GM19035 (cell line): ENCODE measurements at regions not wholly inside any gene's neighbourhood (a gene's known extent, or its start where the extent isn't known, plus 50 kb on each side); places are given as distances from the start of the nearest gene placed in this dataset.

Experiments
- ATAC-seq: cut with Tn5 transposase; IDR thresholded peaks from one replicate; pipeline ENCODE4 v1.9.1; 2021; ENCODE audit not compliant: unreplicated experiment

DNA sequence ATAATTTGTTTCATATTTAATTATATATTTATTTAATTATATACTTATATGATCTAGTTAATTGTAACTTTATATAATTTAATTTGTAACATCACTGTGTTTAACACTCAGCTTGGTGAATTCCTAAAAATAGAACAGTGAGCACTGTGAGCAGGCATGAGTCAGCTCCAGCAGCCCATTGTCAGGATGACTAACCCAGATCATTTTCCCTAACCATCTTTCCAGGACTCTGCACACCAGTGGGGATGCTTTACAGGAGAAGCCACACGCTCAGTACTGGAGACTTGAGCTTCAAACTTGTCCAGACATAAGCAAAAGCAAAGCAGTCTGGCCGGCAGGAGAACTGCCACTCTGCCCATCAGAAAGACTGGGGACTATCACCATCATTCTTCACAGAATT, 446.2 kb upstream of the TRPC7 start:
- ATAC-seq = no peak

DNA sequence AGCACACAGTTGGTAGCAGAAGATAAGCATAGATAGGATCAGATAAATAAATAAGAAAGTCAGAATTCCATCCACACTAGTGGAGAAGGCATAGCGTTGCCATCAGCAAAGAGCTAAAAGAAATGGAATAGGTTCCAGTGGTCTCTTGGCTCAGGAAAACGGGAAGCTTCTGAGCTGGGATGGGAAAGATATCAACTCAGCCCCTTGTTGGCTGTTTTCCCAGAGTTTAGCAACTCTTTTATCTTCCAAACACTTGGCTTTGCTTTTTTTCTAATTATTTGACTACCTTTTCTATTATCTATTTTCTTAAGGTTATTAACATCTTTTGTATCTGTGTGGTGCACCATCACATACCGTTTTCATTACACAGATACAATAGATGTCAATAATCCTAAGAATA, 445.7 kb upstream of the TRPC7 start:
- no peak for ATAC-seq

DNA sequence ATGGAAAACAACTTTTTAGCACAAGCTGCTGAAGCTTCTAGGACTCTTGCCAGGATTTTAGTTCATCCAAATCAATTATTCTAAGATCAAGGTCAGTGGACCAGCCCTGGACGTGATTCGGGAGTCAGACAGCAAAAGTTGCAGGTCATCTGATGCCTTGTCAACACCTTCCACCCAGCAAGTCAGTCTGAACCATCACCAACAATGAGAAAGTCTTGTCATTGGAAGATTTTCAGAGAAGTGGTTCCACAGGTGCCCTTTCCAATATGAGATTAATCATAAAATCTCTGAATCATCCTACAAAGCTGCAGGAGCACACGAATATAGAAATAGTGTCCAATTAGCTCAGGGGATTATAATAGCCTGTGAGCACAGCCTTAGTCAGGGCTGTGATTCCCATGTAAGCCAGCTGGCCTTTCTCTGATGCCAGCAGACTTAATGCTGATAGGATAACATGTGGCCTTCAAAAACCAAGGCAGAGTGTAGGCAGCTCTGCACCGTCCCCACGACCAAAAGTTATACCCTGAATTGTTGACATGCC, 445.0 kb upstream of the TRPC7 start:
- ATAC-seq = no peak

DNA sequence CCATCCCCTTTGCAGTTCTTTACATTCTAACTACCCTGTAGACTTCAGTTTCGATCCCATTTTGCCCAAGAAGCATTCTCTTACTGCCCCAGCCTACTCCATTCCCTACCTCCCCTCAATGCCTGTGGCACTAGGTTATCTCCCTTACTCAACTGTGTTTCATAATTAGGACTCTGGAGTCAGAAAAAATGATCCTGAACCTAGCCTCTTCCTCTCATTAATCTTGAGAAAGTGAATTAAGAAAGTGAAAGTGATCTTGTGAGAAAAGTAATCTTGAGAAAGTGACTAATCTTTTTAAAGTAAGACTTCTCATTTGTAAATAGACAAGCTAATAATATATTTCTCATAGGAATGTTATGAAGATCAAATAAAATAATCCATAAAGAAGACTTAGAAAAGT, 444.0 kb upstream of the TRPC7 start:
- ATAC-seq = no peak

DNA sequence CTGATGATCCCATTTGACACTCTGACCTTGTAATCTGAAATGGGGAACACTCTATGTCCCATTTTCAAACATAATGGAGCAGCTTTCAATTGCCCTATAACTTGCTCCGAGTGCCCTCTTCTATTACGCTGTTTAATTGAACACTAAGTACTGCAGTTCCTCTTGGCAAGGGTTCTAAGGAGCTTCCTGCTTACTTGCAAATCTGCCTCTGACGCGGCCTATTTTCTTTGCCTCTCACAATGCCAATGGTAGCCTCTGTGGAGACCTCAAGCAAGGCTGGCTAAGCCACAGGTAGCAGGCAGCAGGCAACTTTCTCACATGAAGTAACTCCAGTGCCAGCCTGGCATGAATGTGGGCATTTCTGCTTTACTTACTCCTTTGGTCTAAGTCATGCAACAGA, 443.4 kb upstream of the TRPC7 start:
- no peak for ATAC-seq

DNA sequence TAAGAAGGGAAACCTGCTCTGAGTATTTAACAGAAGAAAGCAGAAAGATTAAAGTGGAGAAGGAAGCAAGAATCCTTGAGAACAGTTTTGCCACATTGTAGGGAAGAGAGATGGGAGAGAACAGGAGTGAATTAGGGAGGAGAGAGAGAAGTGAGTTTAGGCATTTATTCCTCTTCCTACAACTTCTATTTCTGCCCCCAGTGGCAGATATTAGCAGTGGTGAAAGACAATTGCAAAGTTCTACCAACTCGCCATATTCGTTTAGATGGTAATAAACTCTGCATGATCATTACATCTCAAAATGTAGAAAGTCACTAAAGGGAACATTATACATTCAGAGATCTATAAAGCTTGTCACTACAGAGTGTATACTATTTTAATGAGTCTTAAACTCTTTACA, 440.1 kb upstream of the TRPC7 start:
- ATAC-seq = no peak

DNA sequence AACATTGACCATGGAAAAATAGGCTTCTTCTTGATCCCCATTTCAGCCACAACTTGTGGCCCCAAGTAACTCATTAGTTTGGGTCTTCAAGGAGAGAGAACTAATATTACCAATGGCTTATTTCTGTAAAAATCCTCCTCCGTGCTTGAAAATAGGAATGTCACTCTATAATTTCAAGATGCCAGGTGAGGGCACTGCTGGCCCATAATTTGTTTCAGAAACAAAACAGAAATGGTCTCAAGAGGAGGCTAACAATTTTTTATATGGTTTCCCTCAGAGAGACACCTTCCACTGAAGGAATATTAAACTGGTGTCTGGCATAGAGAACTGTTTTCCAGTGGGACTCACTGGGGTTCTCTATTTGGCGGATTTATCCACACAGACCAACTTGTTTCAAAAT, 437.0 kb upstream of the TRPC7 start:
- ATAC-seq = no peak

DNA sequence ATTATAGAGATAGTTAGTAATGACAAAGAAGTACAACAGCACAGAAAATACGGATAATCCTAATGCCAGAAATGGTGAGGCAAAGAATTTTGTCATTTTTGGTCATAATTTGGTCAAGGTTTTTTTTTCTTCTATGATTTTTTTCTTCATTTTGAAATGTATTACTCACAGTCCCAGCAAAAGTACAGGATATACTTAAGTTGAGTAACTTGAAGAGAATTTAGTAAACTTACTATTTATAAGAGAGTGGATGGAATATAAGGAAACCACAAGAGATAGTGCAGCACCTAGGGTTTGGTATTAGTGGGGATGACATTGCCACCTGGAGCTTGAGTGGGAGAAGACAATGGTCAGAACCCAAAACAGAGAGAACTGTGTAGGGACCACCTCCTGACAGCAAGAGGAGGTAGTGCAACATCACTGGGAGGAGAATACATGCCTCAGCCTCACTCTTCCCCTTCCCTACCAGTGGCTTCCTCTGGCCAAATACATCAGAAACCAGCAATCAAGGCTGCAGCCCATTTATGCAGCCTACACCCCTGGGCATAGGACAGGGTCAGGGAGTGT, 434.5 kb upstream of the TRPC7 start:
- ATAC-seq = no peak

DNA sequence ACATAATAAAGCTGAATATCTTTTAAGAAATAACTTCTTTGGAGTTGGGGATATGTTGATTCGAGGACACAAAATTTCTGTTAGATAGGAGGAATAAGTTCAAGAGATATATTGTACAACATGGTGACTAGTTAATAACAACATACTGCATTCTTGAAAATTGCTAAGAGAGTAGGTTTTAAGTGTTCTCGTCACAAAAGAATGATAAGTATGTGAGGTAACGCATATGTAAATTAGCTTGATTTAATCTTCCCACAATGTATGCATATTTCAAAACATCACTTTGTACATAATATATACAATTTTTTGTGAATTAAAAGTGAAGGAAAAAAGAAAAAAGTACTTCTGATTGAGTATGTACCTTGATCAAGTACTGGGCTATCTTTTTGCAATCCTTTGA, 428.0 kb upstream of the TRPC7 start:
- ATAC-seq = no peak

DNA sequence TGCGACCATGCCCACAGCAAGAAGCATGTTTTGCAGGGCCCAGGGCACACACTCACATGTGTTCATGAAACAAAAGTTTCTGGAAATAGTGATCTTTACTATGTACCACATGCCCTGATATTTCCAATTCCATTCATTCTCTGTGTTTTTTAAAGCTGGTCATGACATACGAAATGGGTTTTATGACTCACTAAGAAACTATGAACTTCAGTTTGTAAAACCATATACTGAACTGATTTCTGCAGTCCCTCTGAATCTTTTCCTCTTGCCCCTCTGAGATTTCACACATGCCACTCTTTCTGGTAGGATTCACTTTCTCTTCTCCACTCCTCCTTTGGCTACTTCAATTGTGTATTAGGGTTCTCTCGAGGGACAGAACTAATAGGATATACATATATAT, 416.1 kb upstream of the TRPC7 start:
- ATAC-seq = no peak

DNA sequence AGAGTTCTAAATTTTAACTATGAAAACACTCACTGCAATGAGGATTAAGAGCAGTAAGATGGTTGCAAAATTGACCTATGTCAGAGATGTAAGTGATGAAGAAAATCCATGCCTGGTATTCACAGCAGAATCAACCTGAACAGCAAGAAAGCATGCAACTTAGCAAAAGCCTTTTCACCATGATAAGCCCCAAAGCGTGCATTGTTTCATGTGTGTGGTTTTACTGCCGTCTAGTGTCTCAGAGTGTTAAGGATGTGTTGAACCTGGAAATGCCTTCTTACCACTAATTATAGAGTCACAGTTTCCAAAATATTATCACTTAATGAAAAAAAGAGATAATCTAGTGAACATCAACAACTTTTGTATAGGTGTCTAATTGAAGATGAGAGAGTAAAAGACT, 415.2 kb upstream of the TRPC7 start:
- no peak for ATAC-seq

DNA sequence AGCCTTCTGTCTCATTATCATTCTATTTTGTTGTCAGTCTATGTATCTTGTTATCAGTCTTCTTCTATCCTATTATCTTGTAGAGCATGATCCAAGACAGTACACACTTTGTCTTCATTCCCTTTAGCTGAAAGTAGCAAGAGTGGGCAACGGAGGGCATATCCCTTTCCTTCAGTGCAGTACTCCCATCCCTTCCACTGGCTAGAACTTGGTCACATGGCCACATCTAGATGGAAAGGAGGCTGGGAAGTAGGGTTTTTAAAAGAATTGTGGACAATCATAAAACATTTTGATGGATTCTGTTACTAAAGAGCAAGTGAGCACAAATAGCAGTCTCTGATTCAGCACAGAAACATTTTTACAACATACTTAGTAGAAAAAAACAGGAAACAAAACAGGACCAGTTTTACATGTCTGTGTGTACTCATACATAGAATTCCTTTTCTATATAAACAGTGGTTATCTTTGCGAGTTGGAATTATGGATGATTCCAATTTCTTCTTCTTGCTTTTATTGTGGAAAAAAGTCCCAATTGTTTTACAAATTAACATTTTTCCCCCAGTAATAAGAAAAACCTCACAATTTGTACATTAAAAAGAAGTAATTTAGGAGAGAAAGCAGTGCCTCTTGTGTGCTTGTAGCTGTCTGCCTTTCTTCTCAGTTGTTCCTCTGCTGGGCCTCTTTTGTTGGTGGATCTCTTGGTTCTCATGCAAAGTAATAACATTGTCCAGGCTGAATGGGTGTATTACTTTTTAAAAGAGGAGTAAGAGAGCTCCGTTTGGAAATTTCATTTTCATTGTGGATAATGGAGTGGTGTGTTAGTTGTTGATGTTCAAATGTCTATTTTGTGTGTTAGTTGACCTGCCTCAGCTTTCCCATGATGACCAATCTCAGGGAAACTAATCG, 410.9 kb upstream of the TRPC7 start:
- no peak for ATAC-seq

DNA sequence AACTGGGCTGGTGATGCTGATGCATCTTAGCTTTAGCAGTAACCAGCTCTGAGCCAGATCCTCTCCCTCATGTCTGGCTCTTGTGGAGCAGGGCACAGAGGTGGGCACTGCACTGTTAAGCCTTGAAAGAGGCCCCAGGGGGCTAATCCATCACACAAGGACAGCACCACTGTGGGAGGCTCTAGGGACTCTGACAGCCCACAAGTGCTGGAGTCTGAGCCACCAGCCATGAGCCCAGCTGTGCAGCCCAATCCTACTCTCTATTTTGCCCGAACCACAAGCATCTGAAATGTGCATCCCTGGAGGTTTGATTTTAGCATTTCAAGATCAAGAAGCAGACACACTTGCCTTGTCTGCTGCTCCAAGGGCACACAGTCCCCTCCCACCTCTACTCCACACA, 407.1 kb upstream of the TRPC7 start:
- no peak for ATAC-seq

DNA sequence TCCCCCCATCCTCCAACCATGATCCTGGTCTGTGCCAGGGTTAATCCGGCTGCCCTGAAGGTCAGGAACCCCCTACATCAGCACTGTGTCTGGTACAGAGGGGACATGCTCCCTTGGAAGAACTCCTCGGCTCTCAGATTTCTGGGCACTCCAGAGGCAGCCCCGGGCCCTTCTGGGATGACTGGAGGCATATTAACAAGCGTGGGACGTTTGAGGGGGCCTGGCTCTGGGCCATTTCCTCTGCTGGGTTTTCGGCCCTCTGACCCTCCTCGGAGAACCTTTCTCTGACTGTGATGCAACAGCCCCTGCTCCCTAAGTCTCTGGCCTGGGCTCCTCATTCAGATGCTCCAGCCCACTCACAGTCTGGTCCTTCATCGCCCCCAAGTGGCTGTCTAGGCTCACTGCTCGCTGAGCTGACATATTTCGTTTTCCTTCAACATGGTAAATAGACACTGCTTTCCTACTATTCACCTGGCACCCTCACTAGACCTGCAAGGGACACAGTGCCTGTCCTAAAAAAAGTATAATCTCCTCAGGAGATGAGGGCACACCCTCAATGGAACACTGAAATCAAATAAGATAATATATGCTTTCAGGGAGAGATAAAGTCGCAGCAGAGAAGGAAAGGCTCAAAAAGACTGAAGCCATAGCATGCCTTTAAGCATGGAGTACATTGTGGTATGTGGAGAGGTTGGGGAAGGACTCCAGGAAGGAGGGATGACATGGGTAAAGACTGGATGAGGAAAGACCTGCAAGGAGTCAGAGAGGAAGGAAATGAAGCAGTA, 404.7 kb upstream of the TRPC7 start:
- no peak for ATAC-seq

DNA sequence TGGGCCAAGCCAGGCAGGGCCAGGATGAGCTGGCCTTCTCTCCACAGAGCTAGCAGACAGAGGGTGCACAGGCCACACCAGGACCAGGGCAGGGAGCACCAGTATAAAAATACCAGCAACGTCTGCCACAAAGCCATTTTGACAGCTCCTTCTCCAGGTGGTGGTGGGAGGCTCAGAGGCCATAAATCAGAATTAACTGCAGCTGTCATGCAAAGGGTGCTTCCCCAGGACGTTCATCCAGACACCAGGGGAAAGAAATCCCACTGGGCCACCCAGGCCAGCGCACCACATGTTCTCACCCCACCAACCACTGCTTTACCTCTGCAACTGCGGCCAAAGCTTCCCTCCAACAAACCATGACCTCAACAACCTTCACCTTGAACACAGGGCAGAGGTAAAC, 403.7 kb upstream of the TRPC7 start:
- ATAC-seq = no peak

DNA sequence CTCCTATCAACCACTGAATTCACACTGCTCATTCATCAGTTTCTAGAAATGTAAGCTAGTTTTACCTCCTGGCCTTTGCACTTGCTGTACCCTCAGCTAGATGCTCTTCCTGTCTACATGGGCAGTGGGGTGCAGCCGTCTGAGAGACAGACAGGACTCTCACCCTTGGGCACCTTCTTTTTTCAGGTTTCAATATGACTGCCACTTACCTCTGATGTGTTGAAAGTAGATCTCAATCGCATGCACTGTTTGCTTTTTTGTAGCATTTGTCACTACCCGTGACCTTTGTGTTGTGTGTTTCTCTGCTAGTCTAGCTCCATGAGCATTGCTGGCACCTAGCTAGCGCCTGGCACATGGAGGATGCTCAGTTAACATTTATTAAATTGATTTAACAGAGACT, 403.1 kb upstream of the TRPC7 start:
- ATAC-seq = no peak

DNA sequence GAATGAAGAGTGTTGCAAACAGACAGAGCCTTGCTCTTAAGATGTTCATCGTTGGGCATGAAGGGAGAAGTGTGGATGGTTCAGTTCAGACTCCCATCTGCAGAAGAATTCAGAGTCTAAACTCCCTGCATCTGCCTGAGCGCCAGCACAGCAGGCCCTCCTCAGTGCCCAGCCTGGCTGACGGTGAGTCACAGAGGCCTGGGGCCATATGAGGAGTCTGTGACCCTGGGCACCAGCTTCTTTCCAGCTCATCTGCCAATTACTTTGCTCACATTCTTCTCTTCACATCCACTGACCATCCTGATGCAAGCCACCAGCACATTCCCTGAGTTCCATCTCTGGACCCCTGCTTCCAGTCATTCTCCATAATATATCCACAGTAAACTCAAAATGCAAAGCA, 401.1 kb upstream of the TRPC7 start:
- ATAC-seq = no peak

DNA sequence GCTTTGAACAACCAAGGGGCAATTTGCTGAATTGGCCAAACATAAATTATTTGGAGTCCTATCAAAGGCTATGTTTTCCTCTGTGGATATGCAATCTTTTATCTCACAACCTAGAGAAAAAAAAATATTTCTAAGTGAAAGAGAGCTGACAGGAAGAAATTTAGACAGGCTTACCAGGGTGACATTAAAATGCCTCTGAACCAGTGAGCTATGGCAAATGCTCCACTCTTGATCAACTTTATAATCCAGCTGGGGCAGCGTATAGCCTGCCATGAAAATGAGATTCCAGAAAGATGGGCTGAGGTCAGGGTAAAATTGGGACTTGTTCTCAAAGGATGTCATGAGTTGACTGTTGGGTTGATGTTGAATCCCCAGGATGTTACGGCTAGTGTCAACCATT, 399.3 kb upstream of the TRPC7 start:
- no peak for ATAC-seq

DNA sequence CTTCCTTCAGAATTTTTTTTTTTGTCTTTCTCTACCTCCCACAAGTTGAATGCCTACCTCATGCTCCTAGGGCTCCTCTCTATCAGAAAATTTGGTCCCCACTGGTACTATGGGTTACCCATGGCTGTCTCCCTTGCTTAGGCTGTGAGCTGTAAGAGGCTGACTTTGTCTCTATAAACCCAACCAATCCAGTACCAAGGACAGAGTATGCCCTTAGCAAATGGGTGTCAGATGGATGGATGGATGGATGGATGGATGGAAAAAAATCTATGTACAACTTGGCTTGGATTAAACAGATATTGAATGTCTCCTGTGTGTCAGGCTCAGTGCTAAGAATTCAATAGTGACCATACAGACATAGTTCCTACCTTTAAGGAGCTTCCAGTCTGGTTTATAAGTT, 398.2 kb upstream of the TRPC7 start:
- ATAC-seq = no peak

DNA sequence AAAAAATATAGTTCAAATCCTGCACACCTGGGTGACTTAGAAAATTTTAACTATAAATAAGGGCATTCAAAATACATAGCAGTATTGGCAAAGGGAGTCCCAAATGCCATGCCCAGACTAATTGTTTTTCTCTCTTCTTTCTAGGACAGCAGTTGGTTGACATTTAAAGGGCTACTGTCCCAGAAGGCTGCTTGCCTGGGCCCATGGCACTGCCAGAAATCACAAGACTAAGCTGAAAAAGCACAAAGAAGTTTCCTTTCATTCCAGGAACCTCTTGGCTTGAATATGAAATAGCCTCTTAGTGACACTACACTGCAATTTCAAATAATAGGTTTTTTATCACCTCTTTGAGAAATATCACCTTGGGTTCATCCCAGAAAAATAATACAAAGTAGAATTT, 388.9 kb upstream of the TRPC7 start:
- ATAC-seq = no peak

DNA sequence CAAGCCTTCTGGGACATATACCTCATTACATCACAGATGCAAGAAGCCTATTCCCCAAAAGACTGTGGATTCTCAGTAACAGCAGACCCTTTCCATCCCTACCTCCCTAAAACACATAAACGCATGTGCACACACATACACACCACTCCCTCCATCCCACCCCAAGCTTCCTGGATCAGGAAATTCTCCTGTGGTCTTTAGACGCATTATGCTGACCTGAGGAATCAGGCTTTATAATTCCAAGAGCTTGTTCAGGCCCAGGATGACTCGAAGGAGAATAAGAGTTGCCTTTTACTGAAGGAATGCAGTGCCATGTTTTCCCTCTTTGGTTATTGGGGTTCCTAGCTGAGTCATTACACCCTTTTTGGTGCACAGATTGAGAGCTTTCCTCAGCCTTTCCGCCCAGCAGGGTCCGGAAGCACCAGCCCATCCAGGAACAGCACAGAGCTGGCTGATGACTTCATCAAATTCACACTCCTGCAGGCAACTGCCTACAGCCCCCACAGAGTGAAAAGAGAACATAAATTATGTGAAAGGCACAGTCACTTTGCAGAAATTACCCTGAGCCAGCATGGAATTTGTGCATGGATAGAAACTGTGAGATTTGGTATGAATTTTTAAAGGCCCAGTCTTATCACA, 385.0 kb upstream of the TRPC7 start:
- ATAC-seq = no peak
